HG02678 (cell line): ENCODE measurements at regions not wholly inside any gene's neighbourhood (a gene's known extent, or its start where the extent isn't known, plus 50 kb on each side); places are given as distances from the start of the nearest gene placed in this dataset.

ENCODE experiments used
- ATAC-seq: cut with Tn5 transposase; IDR thresholded peaks from one replicate; pipeline ENCODE4 v1.9.1; 2021; ENCODE audit warnings: mild to moderate bottlenecking, moderate library complexity; ENCODE audit not compliant: unreplicated experiment

- no peak for ATAC-seq
Observed at GRCh38 chr11:25860677-25861450, 471.1 kb upstream of the ANO3 start.

DNA sequence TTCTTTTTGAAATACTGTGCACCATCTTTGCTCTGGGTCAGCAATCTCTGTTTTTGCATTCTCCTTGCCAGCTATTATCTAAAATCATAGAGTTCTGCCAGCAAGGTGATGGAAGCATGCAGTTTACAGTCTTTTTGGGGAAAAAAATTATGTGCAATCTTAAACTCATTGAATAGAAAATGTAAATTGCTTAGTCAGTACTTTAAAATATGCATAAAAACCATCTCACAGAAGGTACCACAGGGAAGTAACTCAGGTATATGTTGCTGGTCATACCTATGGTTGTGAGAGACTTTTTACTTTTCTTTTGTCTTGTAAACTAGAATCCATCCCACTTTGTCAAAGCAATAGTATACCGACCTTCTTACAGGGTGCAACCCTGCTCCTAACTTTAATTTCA is 469.8 kb upstream of the ANO3 start:
- ATAC-seq, result no peak

DNA sequence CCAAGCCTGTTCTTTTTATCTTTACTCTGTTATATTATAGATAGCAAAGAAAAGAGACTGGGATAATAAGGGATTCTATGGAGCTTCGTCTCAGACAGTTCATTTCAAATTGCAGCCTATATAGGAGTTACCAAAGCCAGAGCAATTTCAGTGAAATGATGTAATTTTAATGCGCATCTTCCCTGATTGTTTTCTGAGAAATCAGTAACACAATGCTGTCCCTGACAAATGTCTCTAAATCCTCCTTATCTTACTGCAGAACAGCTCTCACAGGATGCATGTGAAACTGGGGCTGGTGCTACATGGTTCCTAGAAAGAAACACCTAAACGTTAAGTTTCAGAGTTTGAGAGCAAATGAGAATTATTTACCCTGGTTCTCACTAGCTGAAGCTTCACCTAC is 467.9 kb upstream of the ANO3 start:
- no peak for ATAC-seq

DNA sequence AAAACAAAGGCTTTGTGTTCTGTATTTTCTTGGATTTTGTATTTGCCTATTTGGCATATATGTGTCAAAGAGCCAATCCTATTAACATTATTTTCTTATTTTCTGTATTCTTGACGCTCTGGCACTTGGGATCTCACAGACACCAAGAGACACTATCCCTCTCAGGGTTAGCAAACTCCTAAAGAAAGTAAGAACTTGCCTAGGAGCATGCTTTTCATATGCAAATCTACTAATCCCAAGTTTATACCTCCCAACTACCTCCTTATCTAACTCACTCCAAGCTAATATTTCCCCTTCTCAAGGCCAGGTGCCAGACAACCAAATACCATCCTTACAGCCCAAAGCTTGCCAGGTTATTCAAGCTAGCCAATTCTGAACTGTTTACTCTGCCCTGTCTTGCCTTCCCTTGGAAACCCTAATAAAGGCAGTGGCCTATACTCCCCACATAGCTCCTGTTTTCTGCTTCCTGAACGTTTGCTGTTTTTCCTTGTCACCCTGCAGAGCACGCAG is 455.4 kb upstream of the ANO3 start:
- no peak for ATAC-seq

DNA sequence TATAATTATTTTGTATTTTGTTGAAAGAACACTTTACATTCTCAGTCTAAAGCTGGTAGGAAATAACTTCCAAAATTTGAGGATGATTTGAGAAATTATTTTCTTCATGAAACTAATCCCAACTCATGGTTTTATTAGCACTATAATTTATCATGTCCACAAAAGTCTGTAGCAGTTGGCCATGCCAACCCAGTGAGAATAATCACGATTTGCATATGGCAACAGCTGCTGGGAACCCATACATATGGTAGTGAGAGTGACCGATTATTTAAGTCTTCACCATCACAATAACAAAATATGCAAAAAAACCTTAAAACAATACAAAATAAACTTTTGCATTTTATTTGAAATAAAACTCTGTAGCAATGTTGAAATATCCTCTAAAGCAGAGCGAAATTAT is 445.9 kb upstream of the ANO3 start:
- ATAC-seq, result no peak

DNA sequence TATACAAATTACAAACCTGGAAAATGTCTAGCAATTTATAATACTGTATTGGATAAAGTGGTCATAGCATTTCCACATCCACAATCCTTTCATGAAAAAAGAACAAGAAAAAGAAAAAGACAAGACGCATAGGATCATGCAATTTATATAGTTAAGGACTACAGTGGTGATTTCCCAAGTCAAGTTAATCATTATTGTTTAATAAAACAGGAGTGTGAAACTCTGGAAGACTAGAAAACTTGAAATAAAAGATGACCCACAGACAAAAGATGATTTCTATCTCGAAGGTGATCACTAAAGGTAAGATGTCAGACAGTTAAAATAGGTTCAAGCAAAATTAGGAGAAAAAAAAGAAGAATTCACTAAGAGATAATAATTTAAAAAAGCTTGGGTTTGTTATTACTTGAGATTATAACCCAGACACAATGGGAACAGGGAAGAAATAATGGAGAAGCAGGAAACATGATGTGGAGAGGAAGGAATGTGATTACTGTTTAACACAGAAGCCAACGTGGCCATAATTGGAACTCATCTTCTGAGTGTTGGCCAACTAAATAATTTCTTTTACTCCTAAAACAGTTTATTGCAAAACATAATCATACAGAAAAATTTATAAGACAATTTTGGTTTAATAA is 441.2 kb upstream of the ANO3 start:
- no peak for ATAC-seq

GRCh38 chr11:25891960-25892359 is 440.0 kb upstream of the ANO3 start:
- no peak for ATAC-seq

DNA sequence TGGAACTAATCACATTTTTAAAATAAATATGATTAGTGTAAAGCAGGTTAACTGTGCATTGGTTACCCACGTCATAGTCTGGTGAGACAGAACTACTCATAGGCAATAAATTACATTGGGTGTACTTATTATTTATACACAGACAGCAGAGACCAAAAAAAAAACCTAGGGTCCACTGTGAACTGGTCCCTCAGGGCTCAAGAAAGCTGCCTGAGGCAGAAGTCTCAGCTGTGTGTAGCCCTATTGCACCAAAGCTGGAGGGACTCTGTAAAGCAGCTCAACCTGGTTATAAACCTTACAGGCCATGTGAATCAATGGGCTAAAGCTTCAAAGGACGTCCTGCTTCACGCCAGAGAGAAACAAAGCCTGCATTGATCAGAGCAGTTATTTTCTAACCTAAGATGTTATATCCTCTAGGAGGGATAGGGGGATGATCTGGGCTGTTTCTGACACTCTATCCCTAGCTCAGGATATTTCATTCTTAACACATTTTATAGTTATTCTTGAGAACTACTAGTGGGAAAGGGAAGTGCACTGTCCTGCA is 432.2 kb upstream of the ANO3 start:
- ATAC-seq, result no peak

- ATAC-seq, result no peak
Observed at GRCh38 chr11:25900814-25901213, 431.1 kb upstream of the ANO3 start.

GRCh38 chr11:25901415-25901814 is 430.5 kb upstream of the ANO3 start:
- ATAC-seq, result no peak

DNA sequence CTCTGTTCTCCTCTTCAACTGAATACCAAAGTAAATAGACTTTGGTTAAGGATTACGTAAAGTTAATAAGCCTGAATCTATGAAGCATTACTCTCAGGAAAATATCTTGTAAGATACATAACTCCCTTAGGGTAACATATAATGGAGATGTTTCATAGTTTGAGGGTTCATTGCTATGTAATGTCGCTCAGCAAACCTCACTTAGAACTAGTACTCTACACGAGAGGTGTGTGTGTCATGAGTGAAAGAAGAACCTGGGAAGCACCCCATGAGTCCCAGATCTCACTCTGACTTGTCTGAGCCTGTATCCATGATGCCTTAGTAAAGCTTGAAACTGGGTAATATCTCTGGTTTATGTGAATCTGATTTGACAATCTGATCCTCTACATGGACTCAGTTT is 429.5 kb upstream of the ANO3 start:
- no peak for ATAC-seq

GRCh38 chr11:25908726-25909125 is 423.2 kb upstream of the ANO3 start:
- no peak for ATAC-seq

DNA sequence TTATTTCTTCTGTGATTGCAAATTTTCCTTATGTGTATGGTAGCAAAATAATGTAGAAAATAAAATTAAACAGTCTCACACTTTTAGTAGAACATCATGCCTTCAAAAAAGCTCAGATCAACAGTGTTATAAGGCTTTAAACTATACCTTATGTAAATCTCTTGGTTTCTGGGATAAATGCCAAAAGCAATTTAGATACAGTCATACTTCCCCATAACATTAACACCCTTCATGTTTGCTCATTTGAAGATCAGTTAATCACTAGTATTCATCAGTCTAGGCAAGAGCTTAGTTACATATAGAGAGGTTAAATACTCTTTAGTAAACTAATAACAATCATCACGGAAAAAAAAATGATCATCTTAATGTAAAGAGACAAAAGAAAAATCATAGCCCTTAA is 421.8 kb upstream of the ANO3 start:
- no peak for ATAC-seq

DNA sequence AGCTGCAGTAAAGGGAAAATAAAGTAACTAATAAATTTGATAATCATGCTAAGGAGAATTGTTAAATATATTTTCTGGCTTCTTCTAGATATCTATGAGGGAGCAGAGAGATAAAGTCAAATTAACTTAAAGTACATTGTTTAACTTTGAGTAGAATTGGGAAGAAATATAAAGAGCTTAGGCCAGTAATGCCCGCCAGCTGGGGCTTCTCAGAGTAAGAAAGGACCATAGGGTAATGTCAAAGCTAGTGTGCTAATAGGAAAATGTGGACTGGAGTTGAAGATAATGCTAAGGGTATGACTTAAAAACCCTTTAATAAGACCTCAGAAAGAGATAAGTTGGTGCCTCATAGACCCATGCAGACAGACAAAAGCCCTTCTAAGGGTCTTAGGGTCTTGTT is 411.6 kb upstream of the ANO3 start:
- no peak for ATAC-seq

DNA sequence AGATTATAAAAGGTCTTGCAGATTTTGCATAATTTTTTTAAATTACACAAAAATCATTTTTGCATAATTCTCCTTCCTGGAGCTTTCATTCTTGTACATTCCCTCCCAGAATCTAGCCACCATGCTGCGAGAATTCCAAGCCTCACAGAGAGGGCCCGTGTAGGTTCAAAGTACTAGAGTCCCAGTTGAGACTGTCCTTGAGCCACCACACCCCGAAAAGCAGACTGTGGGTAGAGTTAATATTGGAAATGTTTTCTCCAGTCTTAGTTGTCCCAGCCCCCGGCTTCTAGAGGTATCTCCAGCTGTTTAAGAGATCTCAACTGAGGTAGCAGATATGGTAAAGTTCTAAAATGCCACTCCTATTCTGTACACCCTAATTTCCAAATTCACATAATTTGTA is 407.3 kb upstream of the ANO3 start:
- no peak for ATAC-seq

GRCh38 chr11:25925359-25925758 is 406.6 kb upstream of the ANO3 start:
- ATAC-seq, result no peak

DNA sequence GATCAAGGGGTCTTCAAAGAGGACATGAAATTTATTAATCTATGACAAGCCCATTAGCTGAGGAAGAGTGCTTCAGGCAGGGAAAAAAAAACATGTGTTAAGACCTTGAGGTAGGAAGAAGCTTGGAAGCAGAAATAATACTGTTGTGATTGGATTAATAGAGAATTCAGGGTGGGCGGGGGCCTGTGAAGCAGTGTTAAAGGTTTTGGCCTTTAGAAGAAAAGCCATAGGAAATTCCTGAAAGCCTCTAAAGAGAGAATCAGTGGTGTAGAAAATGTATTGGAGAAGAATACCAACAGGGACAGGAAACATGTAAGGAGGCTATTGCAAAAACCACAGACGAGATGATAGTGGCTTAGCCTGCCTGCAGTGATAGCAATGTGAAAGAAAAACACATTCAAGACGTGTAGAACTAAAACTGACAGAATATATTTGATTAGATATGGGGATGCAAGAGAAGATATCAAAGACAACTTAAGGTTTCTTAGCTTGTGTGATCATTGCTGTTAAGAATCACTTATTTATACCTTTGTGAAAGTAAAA is 404.4 kb upstream of the ANO3 start:
- no peak for ATAC-seq

DNA sequence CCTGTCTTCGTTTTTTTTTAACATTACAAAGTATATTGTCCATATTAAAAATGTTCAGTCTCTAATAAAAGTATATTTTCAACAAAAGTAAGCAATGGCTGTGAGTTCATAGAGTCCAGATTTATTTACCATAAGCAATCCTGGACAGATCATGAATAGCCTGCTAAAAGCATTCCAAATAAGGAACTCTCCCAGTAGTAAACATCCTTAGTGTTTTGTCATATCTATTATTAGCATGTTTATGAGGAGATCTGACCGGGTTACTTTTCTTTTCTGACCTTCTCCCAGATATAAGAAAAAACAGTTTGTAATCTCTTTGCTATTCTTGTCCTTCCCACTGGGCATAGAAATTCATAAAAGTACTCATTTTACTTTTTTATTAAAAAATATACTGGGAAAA is 403.9 kb upstream of the ANO3 start:
- ATAC-seq, result no peak

DNA sequence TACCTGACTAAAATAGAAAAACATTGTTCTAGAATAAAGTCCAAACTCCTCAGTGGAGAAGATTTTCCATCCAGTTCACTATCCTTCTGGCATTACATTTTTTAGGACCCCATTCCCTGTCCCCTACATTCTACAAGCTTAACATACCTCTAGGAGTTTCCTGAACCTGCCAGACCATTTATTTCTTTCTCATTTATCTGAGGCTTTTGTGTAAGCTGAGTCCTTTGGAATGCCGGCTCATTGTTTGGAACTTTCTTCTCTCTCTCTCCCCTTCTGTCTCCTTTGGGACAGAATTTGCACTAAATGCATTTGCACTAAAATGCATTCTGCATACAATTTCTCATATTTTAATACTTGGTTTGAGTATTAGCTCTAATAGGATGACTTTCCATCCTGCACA is 393.0 kb upstream of the ANO3 start:
- no peak for ATAC-seq

DNA sequence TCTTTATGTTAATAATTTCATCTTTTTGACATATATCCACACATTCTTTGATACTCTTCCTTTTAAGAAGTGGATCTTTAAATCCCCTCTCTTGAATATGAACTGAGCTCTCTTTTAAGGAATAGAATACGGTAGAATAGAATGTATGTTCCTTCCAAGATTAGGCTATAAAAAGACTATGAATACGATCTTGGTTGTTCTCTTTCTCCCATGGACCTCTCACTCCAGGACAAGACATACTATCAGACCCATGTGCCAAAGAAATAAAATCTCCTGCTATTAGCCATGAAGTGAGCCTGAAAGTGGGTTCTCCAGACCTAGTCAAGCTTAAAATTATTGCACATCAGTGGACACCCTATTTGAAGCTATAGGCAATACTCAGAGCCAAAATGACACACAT is 392.2 kb upstream of the ANO3 start:
- ATAC-seq, result no peak

- no peak for ATAC-seq
Observed at GRCh38 chr11:25941353-25941752, 390.6 kb upstream of the ANO3 start.

DNA sequence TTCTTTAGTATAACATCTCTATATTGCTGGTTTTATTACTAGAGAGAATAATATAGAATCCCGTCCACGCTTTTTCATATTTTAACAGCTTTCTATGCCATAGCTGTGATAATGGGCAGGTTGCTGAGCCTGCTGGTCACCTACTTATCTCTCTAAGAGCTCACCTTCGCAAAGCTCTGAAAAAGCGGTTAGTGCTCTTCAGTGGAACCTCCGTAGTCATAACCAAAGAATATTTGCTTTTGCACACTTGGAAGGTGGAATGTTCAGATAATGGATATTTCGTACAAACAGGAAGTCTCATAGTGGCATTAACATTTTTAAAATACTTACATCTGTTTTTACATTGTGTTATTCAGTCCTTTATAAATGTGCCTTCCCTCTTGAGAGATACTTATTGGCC is 388.9 kb upstream of the ANO3 start:
- no peak for ATAC-seq
